Kidney (tissue), 13 donors: ENCODE measurements at regions not wholly inside any gene's neighbourhood (a gene's known extent, or its start where the extent isn't known, plus 50 kb on each side); places are given as distances from the start of the nearest gene placed in this dataset.

ENCODE experiments used
- DNase-seq, 5 donors: peaks; one replicate each; pipeline ENCODE4 v3.0.0-alpha.2; 2013 to 2020
- FAIRE-seq: peaks from 2 replicates; lab custom pipeline; 2012; peaks lifted over from hg19 to GRCh38; lab: Jason Lieb, UNC
- H3K27ac ChIP-seq, 2 donors: one replicate each; pipeline ENCODE4 v1.7.0; 2013; ENCODE audit warnings: low read depth in 2 of 2, low read length in 2 of 2, inconsistent platforms in 1 of 2
- H3K27me3 ChIP-seq: one replicate; pipeline ENCODE4 v1.7.1; 2013; ENCODE audit warnings: low read length, inconsistent platforms; ENCODE audit not compliant: control insufficient read depth, insufficient read depth
- H3K36me3 ChIP-seq, 3 donors: one replicate each; pipeline versions ENCODE4 v1.7.0 to v1.7.1; 2013; ENCODE audit warnings: low read length in 3 of 3, control low read depth in 1 of 3, inconsistent platforms in 1 of 3; ENCODE audit not compliant: insufficient read depth in 3 of 3, control insufficient read depth in 2 of 3
- H3K4me1 ChIP-seq, 3 donors: one replicate each; pipeline versions ENCODE4 v1.7.0 to v1.7.1; 2013; ENCODE audit warnings: low read length in 3 of 3, inconsistent platforms in 1 of 3, low read depth in 1 of 3; ENCODE audit not compliant: control insufficient read depth in 2 of 3, insufficient read depth in 2 of 3
- H3K4me3 ChIP-seq, 3 donors: one replicate each; pipeline versions ENCODE4 v1.7.0 to v1.8.1; 2013; ENCODE audit warnings: low read length in 3 of 3, control low read depth in 1 of 3, inconsistent platforms in 1 of 3
- H3K9ac ChIP-seq, 3 donors: one replicate each; pipeline versions ENCODE4 v1.7.0 to v1.7.1; 2013; ENCODE audit warnings: low read length in 3 of 3, control low read depth in 1 of 3, inconsistent platforms in 1 of 3
- H3K9me3 ChIP-seq, 3 donors: one replicate each; pipeline versions ENCODE4 v1.7.0 to v1.7.1; 2013; ENCODE audit warnings: low read length in 3 of 3, control low read depth in 1 of 3, inconsistent platforms in 1 of 3; ENCODE audit not compliant: control insufficient read depth in 2 of 3, insufficient read depth in 1 of 3
- CTCF ChIP-seq: IDR thresholded peaks from 3 replicates; pipeline ENCODE4 v1.5.1; 2012; ENCODE audit warnings: mild to moderate bottlenecking, moderate library complexity, borderline replicate concordance; ENCODE audit not compliant: insufficient read depth; ENCODE audit errors: extremely low read depth
- intact Hi-C: fragments of 100-400 bp; cut with DNase I; formaldehyde crosslinking; loops from one replicate; pipeline ENCODE4 v1.11.1; 2022
- donor health status: control.
- donor health status: control.
- donor health status: control.
- donor health status: control.
- donor health status: control.
- donor health status: DM: yes; HTN: yes; CAD: no.
- donor health status: Normal renal cell carcinoma (clear cell type).

DNA sequence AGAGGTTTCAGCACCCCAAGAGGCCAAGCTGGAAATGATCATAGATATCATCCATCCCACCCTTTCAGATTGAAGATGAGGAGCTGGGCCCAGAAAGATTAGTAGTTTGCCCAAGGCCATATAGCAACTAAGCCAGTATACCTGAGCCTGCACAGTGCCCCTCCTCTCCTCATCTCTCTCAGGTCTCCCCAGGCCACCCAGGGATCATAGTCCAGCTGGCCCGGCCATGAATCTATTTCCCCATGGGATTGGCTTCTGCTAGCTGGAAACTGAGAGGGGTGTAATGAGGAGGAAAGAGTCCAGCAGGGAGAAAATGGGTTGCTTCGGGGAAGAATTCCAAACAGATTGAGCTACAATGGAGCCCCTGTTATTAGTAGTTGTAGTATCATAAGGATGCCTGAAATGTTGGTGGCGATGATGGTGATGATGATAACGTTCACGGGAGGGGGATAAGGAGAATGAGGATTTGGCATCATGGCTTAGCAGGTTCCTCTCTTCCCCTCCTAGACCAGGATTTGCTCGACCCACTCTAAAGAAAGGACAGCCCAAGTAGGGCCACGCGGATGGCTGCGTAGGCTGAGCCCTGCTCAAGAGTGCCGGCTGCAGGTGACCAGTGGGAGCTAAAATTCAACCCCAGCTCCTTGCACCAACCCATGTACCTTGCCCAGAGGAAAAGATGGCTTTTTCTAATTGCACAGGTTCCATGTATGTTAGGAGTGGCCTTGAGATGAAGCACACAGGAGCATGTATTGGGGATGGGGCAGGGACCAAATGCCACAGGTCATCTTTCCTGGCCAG is 117.8 kb upstream of the PJA1 start:
- intact Hi-C loops: loop anchor here (10.0 kb wide), 1 partner anchor 458 kb away; the partner anchor contains the start of gene EFNB1
- no peaks in the 10 kb centered on the region for H3K27me3 ChIP-seq
- no peak for TF ChIP-seq CTCF

GRCh38 chrX:69280933-69281332 is 115.7 kb upstream of the PJA1 start:
- Histone ChIP-seq H3K4me1 (peaks cover 0 to 5% (median 4%) of the 10 kb centered on the region in 3 donors), H3K27me3 (peaks cover 3% of the 10 kb centered on the region), H3K27ac (no peak overlapping the region), H3K36me3 (no peaks in the 10 kb centered on the region), H3K4me3 (no peak overlapping the region), H3K9me3 (no peaks in the 10 kb centered on the region), H3K9ac (no peak overlapping the region)
- DNase-seq (peak in 2 of 5 donors; percentile 44 to 86), FAIRE-seq (peak; percentile 74)
- no peak for TF ChIP-seq CTCF
- intact Hi-C loops: loop anchor here (10.0 kb wide), 1 partner anchor 456 kb away; the partner anchor contains the start of gene EFNB1

More for the DNA sequence above, 117.8 kb upstream of the PJA1 start:
- Histone ChIP-seq H3K4me1 (peaks cover 0 to 9% (median 5%) of the 10 kb centered on the region in 3 donors), H3K9me3 (no peaks in the 10 kb centered on the region), H3K36me3 (no peaks in the 10 kb centered on the region), H3K9ac (no peak overlapping the region), H3K4me3 (no peak overlapping the region), H3K27ac (no peak overlapping the region)
- DNase-seq (no peak), FAIRE-seq (no peak)

DNA sequence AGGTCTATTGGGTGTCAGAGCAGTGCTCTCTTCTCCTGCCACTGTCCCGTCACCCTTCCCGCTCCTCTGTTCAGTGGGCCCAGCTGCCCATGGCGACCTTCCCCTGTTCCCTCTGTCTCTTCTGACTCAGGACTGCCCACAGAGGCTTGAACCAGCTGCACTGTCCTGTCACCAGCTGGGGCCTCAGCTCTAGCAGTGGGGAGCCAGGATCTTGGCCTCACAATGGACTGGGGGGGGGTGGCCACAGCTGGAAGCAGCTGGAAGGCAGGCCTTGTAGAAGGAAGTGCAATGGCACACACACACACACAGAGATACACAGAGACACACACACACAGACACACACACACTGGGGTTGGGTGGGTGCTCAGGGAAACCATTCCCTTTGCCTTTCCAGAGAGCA is 114.0 kb upstream of the PJA1 start:
- TF ChIP-seq CTCF: no peak
- Histone ChIP-seq H3K4me1 (peaks cover 0 to 5% (median 4%) of the 10 kb centered on the region in 3 donors), H3K9ac (no peak overlapping the region), H3K9me3 (no peaks in the 10 kb centered on the region), H3K36me3 (no peaks in the 10 kb centered on the region), H3K27ac (no peak overlapping the region), H3K4me3 (no peak overlapping the region), H3K27me3 (peaks cover 3% of the 10 kb centered on the region)
- DNase-seq (peak in 1 of 5 donors; percentile 31), FAIRE-seq (no peak)
- intact Hi-C loops: no loop called here
